Adipocyte (in vitro differentiated cells): ENCODE measurements at regions not wholly inside any gene's neighbourhood (a gene's known extent, or its start where the extent isn't known, plus 50 kb on each side); places are given as distances from the start of the nearest gene placed in this dataset.
A peak's percentile ranks its signal among the peaks of the same experiment; 100 is the strongest.

Experiments used
- DNase-seq: peaks from one replicate; pipeline ENCODE4 v3.0.0-alpha.2; 2015; ENCODE audit warnings: low read depth
- H3K27me3 ChIP-seq: replicated peaks from 2 replicates; pipeline ENCODE4 v1.7.0; 2013; ENCODE audit warnings: mild to moderate bottlenecking, low read length, moderate library complexity; ENCODE audit not compliant: control insufficient read depth, insufficient read depth
- H3K36me3 ChIP-seq: 2 replicates; pipeline ENCODE4 v1.7.0; 2013; ENCODE audit warnings: low read length, mild to moderate bottlenecking, moderate library complexity; ENCODE audit not compliant: control insufficient read depth, insufficient read depth, severe bottlenecking
- H3K4me1 ChIP-seq: 2 replicates; pipeline ENCODE4 v1.7.0; 2013; ENCODE audit warnings: mild to moderate bottlenecking, low read length, moderate library complexity; ENCODE audit not compliant: control insufficient read depth, insufficient read depth
- H3K4me3 ChIP-seq: 2 replicates; pipeline ENCODE4 v1.7.0; 2013; ENCODE audit warnings: mild to moderate bottlenecking, low read length, moderate library complexity
- H3K9ac ChIP-seq: 2 replicates; pipeline ENCODE4 v1.7.0; 2013; ENCODE audit warnings: mild to moderate bottlenecking, low read length, moderate library complexity
- H3K9me3 ChIP-seq: 2 replicates; pipeline ENCODE4 v1.7.0; 2013; ENCODE audit warnings: mild to moderate bottlenecking, low read length, moderate library complexity; ENCODE audit not compliant: control insufficient read depth

DNA sequence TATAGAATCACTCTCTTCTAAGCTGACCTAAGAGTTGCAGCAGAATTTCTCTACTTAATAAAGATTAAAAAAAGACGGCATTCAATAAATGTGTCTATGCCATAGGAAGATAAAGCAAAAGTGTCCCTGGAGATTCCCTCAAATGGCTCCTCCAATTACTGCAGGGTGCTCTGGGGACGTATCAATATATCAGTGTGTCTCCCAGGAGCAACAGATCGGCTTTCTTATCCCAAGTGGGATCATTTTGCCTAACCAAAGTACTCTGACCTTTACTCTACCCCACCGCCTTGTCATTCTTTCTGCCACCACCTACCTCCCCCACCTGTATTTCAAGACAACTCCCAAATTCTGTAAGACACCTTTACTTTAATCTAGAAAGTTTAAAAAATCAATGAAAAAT is 202.0 kb upstream of the SEMA3C start:
- H3K9ac ChIP-seq: no peak overlapping the region
- H3K27me3 ChIP-seq: no peaks in the 10 kb centered on the region
- no peak for DNase-seq
- H3K9me3 ChIP-seq: no peaks in the 10 kb centered on the region
- no peak overlapping the region for H3K4me3 ChIP-seq
- no peaks in the 10 kb centered on the region for H3K4me1 ChIP-seq
- H3K36me3 ChIP-seq: no peaks in the 10 kb centered on the region

DNA sequence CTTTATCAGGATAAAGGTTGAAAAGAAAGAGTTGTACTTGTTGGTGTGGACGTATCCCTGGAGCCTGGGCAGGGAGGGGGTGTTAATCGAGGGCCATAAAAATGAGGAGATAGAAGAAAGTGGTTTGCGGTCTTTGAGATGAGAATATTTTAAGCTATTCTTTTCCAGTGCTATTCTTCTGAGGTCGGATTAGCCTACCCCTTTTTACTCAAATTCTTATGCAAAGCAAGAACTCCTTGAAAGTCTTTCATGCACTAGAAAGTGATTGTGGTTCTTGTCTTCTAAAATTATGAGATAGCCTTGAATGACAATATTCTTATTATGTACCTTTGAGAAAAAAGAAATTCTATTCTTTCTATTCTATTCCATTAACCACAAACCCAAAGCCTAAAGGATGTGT is 201.3 kb upstream of the SEMA3C start:
- no peaks in the 10 kb centered on the region for H3K9me3 ChIP-seq
- no peak overlapping the region for H3K4me3 ChIP-seq
- DNase-seq: no peak
- no peaks in the 10 kb centered on the region for H3K27me3 ChIP-seq
- no peaks in the 10 kb centered on the region for H3K4me1 ChIP-seq
- no peak overlapping the region for H3K9ac ChIP-seq
- H3K36me3 ChIP-seq: no peaks in the 10 kb centered on the region

DNA sequence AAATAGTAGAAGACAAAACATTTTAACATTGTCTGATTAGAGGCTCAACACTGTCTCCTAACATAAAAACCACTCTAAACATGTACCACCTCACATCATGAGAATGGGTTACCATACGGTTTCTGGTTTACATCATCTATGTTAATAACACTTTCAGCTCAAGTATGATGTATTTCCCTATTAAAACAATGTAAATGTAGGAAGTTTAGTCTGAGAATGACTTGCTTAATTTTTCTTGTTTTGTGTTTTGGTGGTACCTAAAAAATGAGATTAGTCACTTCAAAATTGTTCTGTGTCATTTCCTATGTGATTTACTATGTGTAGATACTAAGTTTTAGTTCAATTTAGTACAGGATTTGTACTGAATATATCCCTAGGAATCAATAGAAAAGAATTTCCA is 195.8 kb upstream of the SEMA3C start:
- H3K36me3 ChIP-seq: no peaks in the 10 kb centered on the region
- DNase-seq: no peak
- no peaks in the 10 kb centered on the region for H3K27me3 ChIP-seq
- H3K4me3 ChIP-seq: no peak overlapping the region
- H3K9ac ChIP-seq: no peak overlapping the region
- H3K9me3 ChIP-seq: no peaks in the 10 kb centered on the region
- H3K4me1 ChIP-seq: peaks cover 12% of the 10 kb centered on the region

DNA sequence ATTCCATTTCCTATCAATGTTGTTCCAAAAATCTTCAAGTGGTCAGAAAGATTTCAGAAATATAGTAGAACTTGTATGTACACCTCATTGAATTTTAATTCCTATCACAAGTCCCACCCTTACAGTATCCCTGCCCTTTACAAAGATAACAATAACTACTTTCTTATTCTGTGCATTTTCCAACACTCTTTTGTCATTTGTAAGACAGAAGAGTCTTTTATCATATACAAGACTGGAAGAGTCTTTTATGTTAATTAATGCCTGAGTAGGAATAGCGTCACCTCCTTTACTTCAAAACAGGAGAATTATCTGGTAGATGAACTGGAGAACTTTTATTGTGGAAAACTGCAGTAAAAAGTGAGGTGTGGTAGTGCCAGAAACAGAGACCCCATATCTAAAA is 193.9 kb upstream of the SEMA3C start:
- Histone ChIP-seq H3K9ac (no peak overlapping the region), H3K4me1 (peaks cover 12% of the 10 kb centered on the region), H3K36me3 (no peaks in the 10 kb centered on the region), H3K4me3 (no peak overlapping the region), H3K9me3 (no peaks in the 10 kb centered on the region), H3K27me3 (no peaks in the 10 kb centered on the region)
- DNase-seq: no peak

DNA sequence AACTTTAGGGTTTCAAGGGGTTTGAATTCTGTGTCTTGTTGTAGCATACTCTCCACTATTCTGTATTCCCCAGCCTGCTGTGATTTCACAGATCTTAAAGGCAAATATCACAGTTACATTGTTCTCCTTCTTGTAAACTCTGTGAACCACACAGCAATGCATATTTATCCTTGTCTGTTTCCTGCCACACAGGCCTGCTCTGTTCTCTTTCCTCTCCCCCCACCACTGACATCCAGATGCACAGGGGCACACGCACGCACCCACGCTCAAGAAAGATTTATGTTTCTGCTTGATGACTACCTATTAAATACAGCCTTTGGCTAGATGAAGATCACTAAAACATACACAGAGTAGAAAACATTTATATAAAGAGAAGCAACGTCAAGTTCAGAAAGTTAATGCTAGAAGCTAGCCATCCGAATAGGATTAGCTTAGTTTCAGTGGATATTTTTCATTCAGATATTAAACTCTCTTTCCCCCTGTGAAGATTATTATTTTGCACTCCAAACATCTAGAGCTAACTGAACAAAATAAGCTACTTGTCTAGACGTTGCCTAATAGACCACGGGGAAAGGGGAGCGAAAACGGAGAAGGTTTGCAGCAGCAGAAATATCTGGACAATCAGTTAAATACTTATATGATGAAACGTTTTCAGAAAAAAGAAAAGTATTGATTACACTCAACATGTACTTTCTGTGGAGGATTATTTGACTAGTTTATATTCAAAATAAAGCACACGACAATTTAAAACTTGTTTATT is 193.1 kb upstream of the SEMA3C start:
- Histone ChIP-seq H3K4me3 (no peak overlapping the region), H3K27me3 (no peaks in the 10 kb centered on the region), H3K36me3 (no peaks in the 10 kb centered on the region), H3K4me1 (peaks cover 12% of the 10 kb centered on the region), H3K9me3 (no peaks in the 10 kb centered on the region), H3K9ac (no peak overlapping the region)
- DNase-seq: peak; percentile 27

DNA sequence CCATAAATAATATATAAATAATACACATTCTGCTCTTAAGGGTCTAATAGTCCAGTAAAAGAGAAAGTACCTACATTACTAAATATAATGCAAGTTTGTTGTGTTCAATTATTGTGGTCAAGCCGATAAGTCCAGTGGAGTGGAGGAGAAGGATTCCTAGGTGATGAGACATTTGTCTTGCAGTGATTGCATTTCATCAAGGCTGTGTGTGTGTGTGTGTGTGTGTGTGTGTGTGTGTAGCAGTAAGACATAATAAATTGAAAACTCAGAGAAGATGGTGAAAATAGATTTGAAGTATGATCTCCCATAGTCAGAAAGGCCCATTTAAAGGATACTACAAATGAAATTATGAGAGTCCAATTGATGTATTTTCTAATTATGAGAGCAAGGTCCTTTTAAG is 192.5 kb upstream of the SEMA3C start:
- DNase-seq: peak; percentile 86
- no peaks in the 10 kb centered on the region for H3K27me3 ChIP-seq
- H3K9ac ChIP-seq: no peak overlapping the region
- no peaks in the 10 kb centered on the region for H3K9me3 ChIP-seq
- H3K36me3 ChIP-seq: no peaks in the 10 kb centered on the region
- peaks cover 12% of the 10 kb centered on the region for H3K4me1 ChIP-seq
- H3K4me3 ChIP-seq: no peak overlapping the region

DNA sequence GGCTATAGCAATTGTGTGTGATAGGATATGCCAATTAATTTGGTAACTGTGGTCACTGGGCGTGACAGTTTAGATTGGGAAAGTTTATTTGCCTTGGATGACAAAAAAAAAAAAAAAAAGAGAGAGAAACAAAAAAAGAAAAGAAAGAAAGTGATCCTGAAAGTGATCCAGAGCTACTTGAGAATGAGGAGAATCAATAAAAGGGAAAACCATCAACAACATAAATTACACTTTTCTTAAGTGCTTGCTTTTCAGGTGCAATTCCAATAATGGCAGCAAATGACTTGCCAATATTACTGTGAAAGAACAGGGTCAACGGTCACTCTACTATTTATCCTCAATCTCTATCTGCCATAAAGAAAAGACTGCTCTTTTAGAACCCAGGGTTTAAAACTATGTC is 191.8 kb upstream of the SEMA3C start:
- no peak for DNase-seq
- no peaks in the 10 kb centered on the region for H3K9me3 ChIP-seq
- H3K36me3 ChIP-seq: no peaks in the 10 kb centered on the region
- H3K4me1 ChIP-seq: peaks cover 12% of the 10 kb centered on the region
- no peaks in the 10 kb centered on the region for H3K27me3 ChIP-seq
- H3K4me3 ChIP-seq: no peak overlapping the region
- H3K9ac ChIP-seq: no peak overlapping the region

DNA sequence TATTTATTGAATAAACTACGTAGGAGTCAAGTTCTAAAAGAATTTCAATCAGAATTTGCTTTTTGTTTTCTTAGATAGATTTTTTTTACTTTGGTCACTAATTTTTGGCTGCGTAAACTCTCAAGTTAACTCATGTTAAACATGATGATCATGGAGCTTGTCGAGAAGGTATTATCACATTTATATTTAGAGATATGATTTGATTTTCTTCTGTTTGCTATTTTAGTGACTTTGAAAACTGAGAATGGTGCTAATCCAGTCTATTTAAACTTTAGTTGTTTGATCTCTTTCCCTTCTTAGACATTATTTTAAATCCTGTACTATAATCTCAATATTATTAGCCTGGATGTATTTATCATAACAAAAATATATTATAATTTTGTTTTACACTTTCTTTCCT is 179.4 kb upstream of the SEMA3C start:
- Histone ChIP-seq H3K36me3 (no peaks in the 10 kb centered on the region), H3K4me3 (no peak overlapping the region), H3K9me3 (no peaks in the 10 kb centered on the region), H3K4me1 (peaks cover 6% of the 10 kb centered on the region), H3K27me3 (no peaks in the 10 kb centered on the region), H3K9ac (no peak overlapping the region)
- DNase-seq: no peak

DNA sequence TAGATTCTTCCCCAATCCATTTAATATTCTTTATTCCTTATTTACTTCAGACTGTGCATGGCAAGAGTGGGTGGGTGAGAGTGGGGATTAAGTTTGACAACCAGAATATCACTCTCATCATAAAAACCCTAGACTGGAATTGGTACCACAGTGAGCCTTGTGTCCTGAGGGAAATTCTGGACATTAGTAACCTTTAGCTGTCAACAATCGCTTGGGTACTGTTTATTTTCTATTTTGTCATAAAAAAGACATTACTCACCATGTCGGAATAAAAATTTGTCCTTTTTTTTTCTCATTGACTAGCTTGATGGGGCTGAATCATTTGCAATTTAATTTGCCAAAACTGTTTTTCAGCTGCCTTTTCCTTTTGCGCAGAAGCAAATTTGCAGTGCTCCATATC is 176.1 kb upstream of the SEMA3C start:
- no peaks in the 10 kb centered on the region for H3K9me3 ChIP-seq
- no peak for DNase-seq
- no peak overlapping the region for H3K9ac ChIP-seq
- peak overlapping the region; percentile 17 for H3K4me3 ChIP-seq
- H3K4me1 ChIP-seq: peaks cover 6% of the 10 kb centered on the region
- H3K27me3 ChIP-seq: no peaks in the 10 kb centered on the region
- H3K36me3 ChIP-seq: no peaks in the 10 kb centered on the region

DNA sequence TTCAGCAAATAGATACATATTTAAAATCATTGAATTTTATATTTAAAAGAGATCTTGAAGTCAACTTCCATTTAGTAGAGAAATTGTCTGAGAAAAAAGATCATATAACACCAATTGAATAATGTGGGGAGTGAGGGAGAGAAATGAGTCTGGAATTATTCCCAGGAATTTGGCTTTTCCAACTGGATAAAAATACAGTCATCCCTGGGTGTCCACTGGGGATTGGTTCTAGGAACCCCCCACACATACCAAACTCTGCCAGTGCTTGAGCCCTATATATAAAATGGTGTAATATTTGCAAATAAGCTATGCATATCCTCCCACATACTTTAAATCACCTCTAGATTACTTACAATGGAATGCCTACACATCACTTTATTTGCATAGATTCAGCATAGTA is 162.8 kb upstream of the SEMA3C start:
- H3K9ac ChIP-seq: no peak overlapping the region

DNA sequence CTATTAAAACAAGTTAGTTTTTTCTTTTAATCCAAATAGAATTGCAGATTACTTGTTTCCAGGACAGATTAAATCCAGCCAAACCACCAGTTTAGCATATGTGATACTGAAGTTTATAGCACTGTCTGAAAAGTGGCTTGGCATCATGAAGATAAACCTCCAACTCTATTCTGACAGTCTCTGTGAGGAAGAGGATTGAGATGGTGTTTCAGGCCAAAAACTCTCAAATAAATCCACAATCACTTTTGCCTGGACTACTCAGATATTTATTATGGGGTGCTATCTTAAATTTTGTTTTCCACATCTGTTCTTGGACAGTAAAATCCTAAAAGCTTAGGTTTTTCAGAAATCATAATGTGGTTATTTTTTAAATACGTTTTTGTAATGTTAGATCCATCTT is 161.7 kb upstream of the SEMA3C start:
- no peaks in the 10 kb centered on the region for H3K36me3 ChIP-seq
- no peak overlapping the region for H3K9ac ChIP-seq
- no peak overlapping the region for H3K4me3 ChIP-seq
- H3K4me1 ChIP-seq: peaks cover 14% of the 10 kb centered on the region
- no peaks in the 10 kb centered on the region for H3K27me3 ChIP-seq
- DNase-seq: no peak
- peaks cover 6% of the 10 kb centered on the region for H3K9me3 ChIP-seq

More for the DNA sequence above, 162.8 kb upstream of the SEMA3C start:
- peaks cover 14% of the 10 kb centered on the region for H3K4me1 ChIP-seq
- no peak overlapping the region for H3K4me3 ChIP-seq
- DNase-seq: no peak
- no peaks in the 10 kb centered on the region for H3K36me3 ChIP-seq
- H3K9me3 ChIP-seq: peaks cover 6% of the 10 kb centered on the region
- no peaks in the 10 kb centered on the region for H3K27me3 ChIP-seq

DNA sequence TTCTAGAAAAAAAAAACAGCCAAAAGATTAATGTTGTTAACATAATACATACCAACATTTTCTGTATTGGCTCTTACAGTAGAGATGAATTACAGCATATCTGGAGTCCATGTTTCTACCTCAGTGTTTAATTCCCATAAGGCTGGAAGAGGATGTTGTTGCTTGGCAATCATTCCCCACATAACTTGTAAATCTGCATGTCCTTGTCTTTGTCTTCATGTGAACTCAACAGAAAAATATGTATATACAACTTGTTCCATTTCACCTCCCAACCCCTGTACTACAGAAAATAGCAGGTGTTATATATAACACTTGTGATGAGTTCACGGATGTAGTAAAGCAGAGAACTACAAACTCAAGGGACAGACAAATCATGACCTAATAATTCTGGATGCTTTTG is 160.9 kb upstream of the SEMA3C start:
- H3K4me3 ChIP-seq: no peak overlapping the region
- H3K27me3 ChIP-seq: no peaks in the 10 kb centered on the region
- H3K9ac ChIP-seq: no peak overlapping the region
- peaks cover 6% of the 10 kb centered on the region for H3K9me3 ChIP-seq
- no peaks in the 10 kb centered on the region for H3K36me3 ChIP-seq
- DNase-seq: no peak
- H3K4me1 ChIP-seq: peaks cover 14% of the 10 kb centered on the region
